Thyroid gland (tissue), 4 donors: ENCODE measurements at regions not wholly inside any gene's neighbourhood (a gene's known extent, or its start where the extent isn't known, plus 50 kb on each side); places are given as distances from the start of the nearest gene placed in this dataset.

Source experiments
- CTCF ChIP-seq, 6 experiments: fragments of 200-600 bp in 3 of 6; fragments of 450-650 bp in 3 of 6; sonication (generic) in 3 of 6; IDR thresholded peaks; one replicate each; pipeline ENCODE4 v1.5.1; 2016 to 2019; ENCODE audit warnings: antibody characterized with exemption in 6 of 6, mild to moderate bottlenecking in 2 of 6, inconsistent platforms in 1 of 6, moderate library complexity in 1 of 6
- POLR2A ChIP-seq, 2 donors: fragments of 450-650 bp; IDR thresholded peaks; one replicate each; pipeline ENCODE4 v1.6.1; 2017; ENCODE audit warnings: antibody characterized with exemption in 2 of 2, mild to moderate bottlenecking in 2 of 2, moderate library complexity in 1 of 2

- TF ChIP-seq CTCF (IDR thresholded peaks at IDR 0.05) (no peak), POLR2A (IDR thresholded peaks at IDR 0.05) (no peak)
These were observed 60.3 kb upstream of the PJA2 start for GRCh38 chr5:109469896-109470662.
